ENCODE measurements at regions not wholly inside any gene's neighbourhood (a gene's known extent, or its start where the extent isn't known, plus 50 kb on each side); places are given as distances from the start of the nearest gene placed in this dataset.

GRCh38 chr4:34791209-34791608, 1453.1 kb downstream of the ARAP2 start:
- no peak for TF ChIP-seq CTCF (IDR thresholded peaks at IDR 0.05; ENCODE audit: insufficient read depth, low read length, missing control alignments)
- H3K4me3 ChIP-seq (ENCODE audit: low read depth, low read length), result no peak overlapping the region
- no peak for DNase-seq (ENCODE audit: low read depth, low spot score)
- CTCF ChIA-PET, result no interaction called here
- POLR2A ChIA-PET, result no interaction called here

- CTCF ChIA-PET, result no interaction called here
- H3K4me3 ChIP-seq (ENCODE audit: low read depth, low read length), result no peak overlapping the region
- DNase-seq (ENCODE audit: low read depth, low spot score), result no peak
- POLR2A ChIA-PET, result no interaction called here
- no peak for TF ChIP-seq CTCF (IDR thresholded peaks at IDR 0.05; ENCODE audit: insufficient read depth, low read length, missing control alignments)
These were observed 1443.4 kb downstream of the ARAP2 start for GRCh38 chr4:34800953-34801352.

GRCh38 chr4:34814266-34814665, 1430.0 kb downstream of the ARAP2 start:
- no peak for TF ChIP-seq CTCF (IDR thresholded peaks at IDR 0.05; ENCODE audit: insufficient read depth, low read length, missing control alignments)
- ChIA-PET CTCF (no interaction called here), POLR2A (no interaction called here)
- DNase-seq (ENCODE audit: low read depth, low spot score), result no peak
- no peak overlapping the region for H3K4me3 ChIP-seq (ENCODE audit: low read depth, low read length)

GRCh38 chr4:34824515-34824914, 1419.8 kb downstream of the ARAP2 start:
- no peak for TF ChIP-seq CTCF (IDR thresholded peaks at IDR 0.05; ENCODE audit: insufficient read depth, low read length, missing control alignments)
- no peak for DNase-seq (ENCODE audit: low read depth, low spot score)
- POLR2A ChIA-PET, result no interaction called here
- no peak overlapping the region for H3K4me3 ChIP-seq (ENCODE audit: low read depth, low read length)
- CTCF ChIA-PET, result no interaction called here

- DNase-seq (ENCODE audit: low read depth, low spot score), result no peak
- CTCF ChIA-PET, result no interaction called here
- H3K4me3 ChIP-seq (ENCODE audit: low read depth, low read length), result no peak overlapping the region
- no peak for TF ChIP-seq CTCF (IDR thresholded peaks at IDR 0.05; ENCODE audit: insufficient read depth, low read length, missing control alignments)
- POLR2A ChIA-PET, result no interaction called here
These were observed 1417.7 kb downstream of the ARAP2 start for GRCh38 chr4:34826660-34827059.

GRCh38 chr4:34845926-34846325, 1398.4 kb downstream of the ARAP2 start:
- DNase-seq (ENCODE audit: low read depth, low spot score), result no peak
- ChIA-PET POLR2A (no interaction called here), CTCF (no interaction called here)
- TF ChIP-seq CTCF (IDR thresholded peaks at IDR 0.05; ENCODE audit: insufficient read depth, low read length, missing control alignments), result no peak
- H3K4me3 ChIP-seq (ENCODE audit: low read depth, low read length), result no peak overlapping the region
